ENCODE measurements at regions not wholly inside any gene's neighbourhood (a gene's known extent, or its start where the extent isn't known, plus 50 kb on each side); places are given as distances from the start of the nearest gene placed in this dataset.

DNA sequence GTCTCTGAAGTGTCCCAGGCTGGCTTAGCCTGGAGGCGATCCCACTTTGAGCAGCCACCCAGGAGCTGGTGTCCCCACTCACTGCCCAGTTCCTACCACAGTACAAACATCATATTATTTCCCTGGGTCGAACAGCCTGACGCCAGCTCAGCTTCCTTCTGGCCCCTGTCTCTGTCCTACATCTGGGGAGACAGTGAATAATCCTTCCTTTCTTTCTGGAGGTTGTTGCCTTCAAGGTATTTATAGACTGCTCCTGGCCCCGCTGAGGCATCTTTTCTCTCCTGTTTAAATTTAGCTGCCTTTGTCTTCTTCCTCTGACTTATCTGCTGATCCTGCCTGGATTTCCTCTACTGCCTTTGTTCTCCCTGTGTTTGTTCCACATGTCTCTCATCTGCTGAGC lies 56.8 kb upstream of the LRRC55 start:
- TF ChIP-seq, protein P1, sequence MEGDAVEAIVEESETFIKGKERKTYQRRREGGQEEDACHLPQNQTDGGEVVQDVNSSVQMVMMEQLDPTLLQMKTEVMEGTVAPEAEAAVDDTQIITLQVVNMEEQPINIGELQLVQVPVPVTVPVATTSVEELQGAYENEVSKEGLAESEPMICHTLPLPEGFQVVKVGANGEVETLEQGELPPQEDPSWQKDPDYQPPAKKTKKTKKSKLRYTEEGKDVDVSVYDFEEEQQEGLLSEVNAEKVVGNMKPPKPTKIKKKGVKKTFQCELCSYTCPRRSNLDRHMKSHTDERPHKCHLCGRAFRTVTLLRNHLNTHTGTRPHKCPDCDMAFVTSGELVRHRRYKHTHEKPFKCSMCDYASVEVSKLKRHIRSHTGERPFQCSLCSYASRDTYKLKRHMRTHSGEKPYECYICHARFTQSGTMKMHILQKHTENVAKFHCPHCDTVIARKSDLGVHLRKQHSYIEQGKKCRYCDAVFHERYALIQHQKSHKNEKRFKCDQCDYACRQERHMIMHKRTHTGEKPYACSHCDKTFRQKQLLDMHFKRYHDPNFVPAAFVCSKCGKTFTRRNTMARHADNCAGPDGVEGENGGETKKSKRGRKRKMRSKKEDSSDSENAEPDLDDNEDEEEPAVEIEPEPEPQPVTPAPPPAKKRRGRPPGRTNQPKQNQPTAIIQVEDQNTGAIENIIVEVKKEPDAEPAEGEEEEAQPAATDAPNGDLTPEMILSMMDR (IDR thresholded peaks at IDR 0.05; ENCODE audit: low read depth, low read length) = no peak
- TF ChIP-seq, protein P2, sequence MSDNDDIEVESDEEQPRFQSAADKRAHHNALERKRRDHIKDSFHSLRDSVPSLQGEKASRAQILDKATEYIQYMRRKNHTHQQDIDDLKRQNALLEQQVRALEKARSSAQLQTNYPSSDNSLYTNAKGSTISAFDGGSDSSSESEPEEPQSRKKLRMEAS (IDR thresholded peaks at IDR 0.05; ENCODE audit: low read depth, low read length) = no peak
- TF ChIP-seq POLR2A (IDR thresholded peaks at IDR 0.05; ENCODE audit: extremely low read depth, insufficient read length) (no peak), MYC (IDR thresholded peaks at IDR 0.05; ENCODE audit: low read depth, low read length) (no peak)

Measured in NB4 (cell line).